KMS-11 (cell line): ENCODE measurements at regions not wholly inside any gene's neighbourhood (a gene's known extent, or its start where the extent isn't known, plus 50 kb on each side); places are given as distances from the start of the nearest gene placed in this dataset.

Experiments
- H2AFZ ChIP-seq: fragments of 200-600 bp; sonication (generic); 2 replicates; pipeline ENCODE4 v1.6.1; 2016; ENCODE audit warnings: antibody characterized with exemption, mixed run types, low read depth
- H3K27ac ChIP-seq: fragments of 200-600 bp; sonication (generic); 2 replicates; pipeline ENCODE4 v1.6.1; 2016; ENCODE audit warnings: mild to moderate bottlenecking, mixed run types
- H3K27me3 ChIP-seq: fragments of 200-600 bp; sonication (generic); 2 replicates; pipeline ENCODE4 v1.6.1; 2017; ENCODE audit warnings: mild to moderate bottlenecking, low read depth, mixed run types, moderate library complexity; ENCODE audit not compliant: insufficient read depth
- H3K36me3 ChIP-seq: fragments of 200-600 bp; sonication (generic); 2 replicates; pipeline ENCODE4 v1.6.1; 2017; ENCODE audit warnings: mild to moderate bottlenecking, mixed run types; ENCODE audit not compliant: insufficient read depth
- H3K4me1 ChIP-seq: fragments of 200-600 bp; sonication (generic); 2 replicates; pipeline ENCODE4 v1.6.1; 2016; ENCODE audit warnings: mild to moderate bottlenecking, low read depth, mixed run types; ENCODE audit not compliant: poor library complexity, severe bottlenecking
- H3K4me2 ChIP-seq: fragments of 200-600 bp; sonication (generic); 2 replicates; pipeline ENCODE4 v1.7.0; 2016; ENCODE audit warnings: mild to moderate bottlenecking, mixed run types
- H3K4me3 ChIP-seq: fragments of 200-600 bp; sonication (generic); IDR thresholded peaks from 2 replicates; pipeline ENCODE4 v1.6.1; 2017; ENCODE audit warnings: low read depth, low read length, mixed read lengths; ENCODE audit not compliant: insufficient read depth
- H3K79me2 ChIP-seq: fragments of 200-600 bp; sonication (generic); 2 replicates; pipeline ENCODE4 v1.6.1; 2016; ENCODE audit warnings: low read depth, mixed run types; ENCODE audit not compliant: insufficient read depth
- H3K9ac ChIP-seq: fragments of 200-600 bp; sonication (generic); 2 replicates; pipeline ENCODE4 v1.6.1; 2016; ENCODE audit warnings: mild to moderate bottlenecking, mixed run types
- H4K20me1 ChIP-seq: fragments of 200-600 bp; sonication (generic); 2 replicates; pipeline ENCODE4 v1.6.1; 2016; ENCODE audit warnings: mild to moderate bottlenecking, mixed run types; ENCODE audit not compliant: insufficient read depth
- CTCF ChIP-seq: fragments of 200-600 bp; sonication (generic); conservative IDR thresholded peaks from 2 replicates; pipeline ENCODE4 v1.6.1; 2017; ENCODE audit warnings: low read depth, mild to moderate bottlenecking, antibody characterized with exemption, low read length, moderate library complexity, mixed read lengths

GRCh38 chr21:28078126-28078525, 914.6 kb downstream of the LTN1 start:
- Histone ChIP-seq H3K36me3 (no peaks in the 10 kb centered on the region), H2AFZ (no peak overlapping the region), H3K79me2 (no peaks in the 10 kb centered on the region), H3K9ac (no peak overlapping the region), H3K4me2 (no peak overlapping the region), H3K4me3 (no peak overlapping the region), H3K27ac (no peak overlapping the region), H3K27me3 (no peaks in the 10 kb centered on the region), H3K4me1 (no peaks in the 10 kb centered on the region), H4K20me1 (no peaks in the 10 kb centered on the region)
- no peak for TF ChIP-seq CTCF

GRCh38 chr21:28074676-28075075, 918.0 kb downstream of the LTN1 start:
- TF ChIP-seq CTCF, result no peak
- H3K4me3 ChIP-seq, result no peak overlapping the region
- no peak overlapping the region for H3K27ac ChIP-seq

GRCh38 chr21:28072601-28073000, 920.1 kb downstream of the LTN1 start:
- Histone ChIP-seq H3K4me2 (no peak overlapping the region), H3K9ac (no peak overlapping the region), H3K27me3 (no peaks in the 10 kb centered on the region), H3K27ac (no peak overlapping the region), H2AFZ (no peak overlapping the region), H4K20me1 (no peaks in the 10 kb centered on the region), H3K4me3 (no peak overlapping the region), H3K36me3 (no peaks in the 10 kb centered on the region), H3K79me2 (no peaks in the 10 kb centered on the region), H3K4me1 (no peaks in the 10 kb centered on the region)
- no peak for TF ChIP-seq CTCF

More at GRCh38 chr21:28074676-28075075, 918.0 kb downstream of the LTN1 start:
- H3K36me3 ChIP-seq, result no peaks in the 10 kb centered on the region
- H2AFZ ChIP-seq, result no peak overlapping the region
- no peaks in the 10 kb centered on the region for H3K4me1 ChIP-seq
- H4K20me1 ChIP-seq, result no peaks in the 10 kb centered on the region
- no peak overlapping the region for H3K4me2 ChIP-seq
- no peaks in the 10 kb centered on the region for H3K27me3 ChIP-seq
- H3K79me2 ChIP-seq, result no peaks in the 10 kb centered on the region
- no peak overlapping the region for H3K9ac ChIP-seq

- H3K4me3 ChIP-seq, result no peak overlapping the region
- no peak overlapping the region for H3K9ac ChIP-seq
- no peak overlapping the region for H3K27ac ChIP-seq
- no peaks in the 10 kb centered on the region for H3K36me3 ChIP-seq
- peaks cover 17% of the 10 kb centered on the region for H3K4me1 ChIP-seq
- H3K4me2 ChIP-seq, result no peak overlapping the region
- H2AFZ ChIP-seq, result no peak overlapping the region
- H3K27me3 ChIP-seq, result no peaks in the 10 kb centered on the region
- TF ChIP-seq CTCF, result no peak
- H4K20me1 ChIP-seq, result no peaks in the 10 kb centered on the region
- H3K79me2 ChIP-seq, result no peaks in the 10 kb centered on the region
These were observed 923.2 kb downstream of the LTN1 start for GRCh38 chr21:28069450-28069923.
